SK-N-SH (cell line): ENCODE measurements at regions not wholly inside any gene's neighbourhood (a gene's known extent, or its start where the extent isn't known, plus 50 kb on each side); places are given as distances from the start of the nearest gene placed in this dataset.
A peak's percentile ranks its signal among the peaks of the same experiment; 100 is the strongest.

Experiments
- CTCF ChIA-PET: fragments of 300-600, 350-600 bp; formaldehyde crosslinking; extraction: SDS; loops from one replicate; lab custom pipeline; 2021; lab: Yijun Ruan, JAX
- POLR2A ChIA-PET: fragments of 350-600 bp; sonication (Branson Sonifier 250); formaldehyde crosslinking; extraction: SDS; loops from one replicate; lab custom pipeline; 2020; ENCODE audit warnings: antibody characterized with exemption, inconsistent platforms; lab: Yijun Ruan, JAX
- DNase-seq: peaks from one replicate; pipeline ENCODE4 v3.0.0; 2012
- H2AFZ ChIP-seq: fragments of 200-600 bp; sonication (generic); 2 replicates; pipeline ENCODE4 v1.8.1; 2016; ENCODE audit warnings: antibody characterized with exemption, mild to moderate bottlenecking, low read depth
- H3F3A ChIP-seq: fragments of 200-600 bp; sonication (generic); replicated peaks from 2 replicates; pipeline ENCODE3; 2016; ENCODE audit warnings: antibody characterized with exemption, mild to moderate bottlenecking; ENCODE audit not compliant: insufficient read depth
- H3K27ac ChIP-seq, 2 experiments: fragments of 200-500 bp in 1 of 2; fragments of 200-600 bp in 1 of 2; sonication (Bioruptor generic) in 1 of 2; sonication (generic), shearing (Covaris generic) in 1 of 2; 2 replicates each; pipeline versions ENCODE4 v1.5.1 to v1.6.1; 2014 to 2016; ENCODE audit warnings: low read depth in 2 of 2, inconsistent platforms in 1 of 2, low read length in 1 of 2, mild to moderate bottlenecking in 1 of 2, mixed read lengths in 1 of 2
- H3K27me3 ChIP-seq: fragments of 200-600 bp; sonication (generic), shearing (Covaris generic); 2 replicates; pipeline ENCODE4 v1.6.1; 2016; ENCODE audit warnings: mixed run types; ENCODE audit not compliant: insufficient read depth
- H3K36me3 ChIP-seq, 2 experiments: fragments of 200-500 bp in 1 of 2; fragments of 200-600 bp in 1 of 2; sonication (Bioruptor generic) in 1 of 2; sonication (generic) in 1 of 2; replicated peaks in 1 of 2; 2 replicates each; pipeline versions ENCODE3 to v1.5.1; 2014 to 2016; ENCODE audit warnings: low read length in 1 of 2, mild to moderate bottlenecking in 1 of 2; ENCODE audit not compliant: insufficient read depth in 2 of 2, control insufficient read depth in 1 of 2
- H3K4me1 ChIP-seq, 2 experiments: fragments of 200-500 bp in 1 of 2; fragments of 200-600 bp in 1 of 2; sonication (Bioruptor generic) in 1 of 2; sonication (generic), shearing (Covaris generic) in 1 of 2; 2 replicates each; pipeline versions ENCODE4 v1.5.1 to v1.6.1; 2014 to 2016; ENCODE audit warnings: low read depth in 1 of 2, low read length in 1 of 2, mixed run types in 1 of 2; ENCODE audit not compliant: insufficient read depth in 2 of 2, control insufficient read depth in 1 of 2
- H3K4me2 ChIP-seq: fragments of 200-600 bp; sonication (generic), shearing (Covaris generic); 2 replicates; pipeline ENCODE4 v1.6.1; 2017; ENCODE audit warnings: mixed run types
- H3K4me3 ChIP-seq, 2 experiments: fragments of 200-500 bp in 1 of 2; fragments of 200-600 bp in 1 of 2; sonication (Bioruptor generic) in 1 of 2; sonication (generic), shearing (Covaris generic) in 1 of 2; 2 replicates each; pipeline versions ENCODE4 v1.5.1 to v1.8.1; 2014 to 2016; ENCODE audit warnings: low read depth in 2 of 2, inconsistent platforms in 1 of 2, low read length in 1 of 2, mild to moderate bottlenecking in 1 of 2, mixed read lengths in 1 of 2, moderate library complexity in 1 of 2
- H3K79me2 ChIP-seq: fragments of 200-600 bp; sonication (generic); 2 replicates; pipeline ENCODE4 v1.8.1; 2017; ENCODE audit warnings: mild to moderate bottlenecking; ENCODE audit not compliant: insufficient read depth
- H3K9ac ChIP-seq: fragments of 200-600 bp; sonication (generic); 2 replicates; pipeline ENCODE4 v1.6.1; 2017; ENCODE audit warnings: mixed run types
- H3K9me2 ChIP-seq: fragments of 200-600 bp; sonication (generic); 2 replicates; pipeline ENCODE4 v1.6.1; 2017; ENCODE audit warnings: mixed run types
- H3K9me3 ChIP-seq: fragments of 200-600 bp; sonication (generic); 2 replicates; pipeline ENCODE4 v1.6.1; 2017; ENCODE audit warnings: mixed run types, mild to moderate bottlenecking, moderate library complexity
- H4K20me1 ChIP-seq: fragments of 200-600 bp; sonication (generic); 2 replicates; pipeline ENCODE4 v1.6.1; 2017; ENCODE audit warnings: mild to moderate bottlenecking, mixed run types; ENCODE audit not compliant: insufficient read depth
- EZH2phosphoT487 ChIP-seq: fragments of 200-600 bp; sonication (generic); IDR thresholded peaks from 2 replicates; pipeline ENCODE4 v1.6.1; 2017; ENCODE audit warnings: low read depth, mixed run types, mild to moderate bottlenecking, antibody characterized with exemption, moderate library complexity, borderline replicate concordance
- FOSL2 ChIP-seq: IDR thresholded peaks from 2 replicates; pipeline ENCODE4 v1.4.0; 2012; ENCODE audit warnings: low read depth, mild to moderate bottlenecking, moderate library complexity, borderline replicate concordance
- FOXJ3 ChIP-seq: sonication (generic); formaldehyde crosslinking; IDR thresholded peaks from 2 replicates; pipeline ENCODE4 v1.5.1; 2020; ENCODE audit warnings: mild to moderate bottlenecking, missing genetic modification reagents
- JUND ChIP-seq: IDR thresholded peaks from 2 replicates; pipeline ENCODE4 v1.4.0; 2012
- NFIC ChIP-seq: IDR thresholded peaks from 2 replicates; pipeline ENCODE4 v1.4.0; 2012; ENCODE audit warnings: borderline replicate concordance
- POLR2AphosphoS5 ChIP-seq: IDR thresholded peaks from 2 replicates; pipeline ENCODE4 v1.6.1; 2012; ENCODE audit warnings: low read depth, low read length
- RCOR1 ChIP-seq: fragments of 150-350 bp; IDR thresholded peaks from 2 replicates; pipeline ENCODE4 v1.6.1; 2017; ENCODE audit warnings: antibody characterized with exemption, low read length
- RFX5 ChIP-seq: IDR thresholded peaks from 2 replicates; pipeline ENCODE4 v1.6.1; 2012; ENCODE audit warnings: mild to moderate bottlenecking, improper control_type of control experiment, low read length
- RXRA ChIP-seq: IDR thresholded peaks from 2 replicates; pipeline ENCODE4 v1.4.0; 2012; ENCODE audit warnings: low read depth, mild to moderate bottlenecking, borderline replicate concordance
- SIN3A ChIP-seq: IDR thresholded peaks from 2 replicates; pipeline ENCODE4 v1.6.1; 2012; ENCODE audit warnings: low read depth, mild to moderate bottlenecking, low read length, moderate library complexity, borderline replicate concordance
- TCF12 ChIP-seq: IDR thresholded peaks from 2 replicates; pipeline ENCODE4 v1.4.0; 2012
- USF2 ChIP-seq: fragments of 150-350 bp; IDR thresholded peaks from 2 replicates; pipeline ENCODE4 v1.6.1; 2017; ENCODE audit warnings: antibody characterized with exemption, low read length, low read depth, borderline replicate concordance
- WGBS: methylation state at CpG from one replicate; pipeline ENCODE4 v1.1.6; 2017; ENCODE audit warnings: low lambda C conversion rate; 5-methylcytosine and 5-hydroxymethylcytosine counted together
- TF ChIP-seq, protein P1 (sequence below): IDR thresholded peaks from 2 replicates; pipeline ENCODE4; 2012

- 0 out of 2 replicates have a peak, but pooled peaks have one; percentile 7 for TF ChIP-seq TCF12
- no peak for TF ChIP-seq RFX5
- TF ChIP-seq NFIC = peak; percentile 10; the same call in 1 of the 2 replicates
- TF ChIP-seq, protein P1, sequence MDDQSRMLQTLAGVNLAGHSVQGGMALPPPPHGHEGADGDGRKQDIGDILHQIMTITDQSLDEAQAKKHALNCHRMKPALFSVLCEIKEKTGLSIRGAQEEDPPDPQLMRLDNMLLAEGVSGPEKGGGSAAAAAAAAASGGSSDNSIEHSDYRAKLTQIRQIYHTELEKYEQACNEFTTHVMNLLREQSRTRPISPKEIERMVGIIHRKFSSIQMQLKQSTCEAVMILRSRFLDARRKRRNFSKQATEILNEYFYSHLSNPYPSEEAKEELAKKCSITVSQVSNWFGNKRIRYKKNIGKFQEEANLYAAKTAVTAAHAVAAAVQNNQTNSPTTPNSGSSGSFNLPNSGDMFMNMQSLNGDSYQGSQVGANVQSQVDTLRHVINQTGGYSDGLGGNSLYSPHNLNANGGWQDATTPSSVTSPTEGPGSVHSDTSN = peak; percentile 54
- no peaks in the 10 kb centered on the region for H3K9me2 ChIP-seq
- 38% methylated on average over 1 of the region's 1 CpG for WGBS
- no peak for DNase-seq
- H3K79me2 ChIP-seq = no peaks in the 10 kb centered on the region
- no peak overlapping the region for H2AFZ ChIP-seq
- H3K9me3 ChIP-seq = no peaks in the 10 kb centered on the region
- CTCF ChIA-PET = interaction anchor here (0.6 to 1.1 kb wide), 2 partner anchors 24 to 577 kb away, joined by 3 read pairs; no protein-coding TSS in a partner anchor
- no peaks in the 10 kb centered on the region for H4K20me1 ChIP-seq
- no peak overlapping the region for H3K4me3 ChIP-seq
- no peak overlapping the region for H3K27ac ChIP-seq
- H3K36me3 ChIP-seq = no peaks in the 10 kb centered on the region
- H3K4me2 ChIP-seq = no peak overlapping the region
- no peaks in the 10 kb centered on the region for H3K27me3 ChIP-seq
- H3F3A ChIP-seq = peaks cover 20% of the 10 kb centered on the region
- POLR2A ChIA-PET = no interaction called here
- no peak overlapping the region for H3K9ac ChIP-seq
- peaks cover 0 to 15% of the 10 kb centered on the region in 2 experiments; a peak in 1 of 4 replicates for H3K4me1 ChIP-seq
Observed at GRCh38 chr4:156472624-156473023, 499.0 kb downstream of the PDGFC start.

GRCh38 chr4:156459584-156459983, 505.9 kb upstream of the CTSO start:
- no peaks in the 10 kb centered on the region for H3K4me1 ChIP-seq
- POLR2A ChIA-PET = no interaction called here
- CTCF ChIA-PET = no interaction called here
- no peaks in the 10 kb centered on the region; the same call in 1 of the 2 replicates for H3K9me2 ChIP-seq
- H3K27me3 ChIP-seq = no peaks in the 10 kb centered on the region
- H3K79me2 ChIP-seq = no peaks in the 10 kb centered on the region
- WGBS = 64% methylated on average over 5 of the region's 5 CpGs
- no peaks in the 10 kb centered on the region for H4K20me1 ChIP-seq
- H3K9me3 ChIP-seq = no peaks in the 10 kb centered on the region
- H3K4me3 ChIP-seq = no peak overlapping the region
- H3F3A ChIP-seq = no peaks in the 10 kb centered on the region
- no peak overlapping the region for H3K4me2 ChIP-seq
- peak overlapping the region; percentile 25; the same call in 1 of the 2 replicates for H2AFZ ChIP-seq
- H3K9ac ChIP-seq = no peak overlapping the region
- DNase-seq = no peak
- TF ChIP-seq FOXJ3 (CRISPR knock-in tag) (no peak), POLR2AphosphoS5 (no peak), RXRA (no peak), USF2 (no peak), FOSL2 (no peak), EZH2phosphoT487 (no peak), SIN3A (no peak), RCOR1 (no peak), NFIC (no peak), JUND (no peak)
- H3K36me3 ChIP-seq = no peaks in the 10 kb centered on the region
- H3K27ac ChIP-seq = no peak overlapping the region
